Astrocyte of the cerebellum (primary cell): ENCODE measurements at regions not wholly inside any gene's neighbourhood (a gene's known extent, or its start where the extent isn't known, plus 50 kb on each side); places are given as distances from the start of the nearest gene placed in this dataset.

ENCODE experiments used
- DNase-seq: peaks from one replicate; pipeline ENCODE4 v3.0.0-alpha.2; 2011; ENCODE audit warnings: low read depth
- H3K4me3 ChIP-seq: 2 replicates; pipeline ENCODE4 v1.5.1; 2011; ENCODE audit warnings: mild to moderate bottlenecking, low read depth, low read length, moderate library complexity
- CTCF ChIP-seq: IDR thresholded peaks from 2 replicates; pipeline ENCODE4 v1.5.1; 2012; ENCODE audit warnings: low read length, low read depth, moderate library complexity, mild to moderate bottlenecking; ENCODE audit errors: missing control alignments
- in situ Hi-C: cut with HindIII; loops from 2 replicates; pipeline ENCODE4 v1.10.0; 2017; ENCODE audit warnings: low sequenced_read_pairs

DNA sequence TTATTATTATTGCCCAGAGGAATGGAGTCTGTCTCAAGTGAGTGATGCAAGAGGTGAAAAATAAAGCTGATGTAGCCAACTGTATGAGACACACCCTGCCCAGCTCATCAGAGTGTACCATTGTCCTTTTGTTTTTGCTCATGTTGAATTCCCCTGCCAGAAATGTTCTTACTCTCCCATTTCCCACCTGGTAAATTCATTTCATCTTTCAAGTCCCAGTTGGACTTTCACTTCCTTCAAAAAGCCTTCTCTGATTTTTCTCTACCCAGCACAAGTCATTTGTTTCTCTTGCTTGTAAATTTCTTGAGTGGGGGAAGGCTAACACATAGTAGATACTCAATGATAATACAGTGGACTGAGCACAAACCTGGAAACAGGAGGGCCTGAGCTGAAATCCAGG, 394.5 kb upstream of the ZNF462 start:
- no peak for DNase-seq
- no peak for TF ChIP-seq CTCF
- no peak overlapping the region for H3K4me3 ChIP-seq
- in situ Hi-C loops, result no loop called here

DNA sequence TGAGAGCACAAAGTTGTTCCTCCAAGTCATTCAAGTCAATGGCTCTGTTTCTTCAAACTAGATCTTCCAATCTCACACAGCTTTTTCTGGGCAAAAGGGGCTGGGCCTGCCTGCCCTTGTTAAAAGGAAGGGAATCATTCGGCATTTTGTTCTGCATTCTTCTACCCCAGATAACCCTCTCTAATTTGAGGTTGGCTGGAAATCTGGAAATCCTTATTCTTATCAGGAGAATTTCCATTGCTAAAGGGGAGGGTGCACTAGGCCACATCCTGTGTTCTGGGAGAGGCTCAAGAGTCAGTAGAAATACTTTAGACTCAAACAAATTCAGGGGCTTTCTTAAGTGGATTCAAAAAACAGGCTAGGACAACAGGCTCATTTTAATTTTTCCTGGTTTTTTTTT, 384.7 kb upstream of the ZNF462 start:
- in situ Hi-C loops, result no loop called here
- DNase-seq, result no peak
- no peak for TF ChIP-seq CTCF
- no peak overlapping the region for H3K4me3 ChIP-seq

DNA sequence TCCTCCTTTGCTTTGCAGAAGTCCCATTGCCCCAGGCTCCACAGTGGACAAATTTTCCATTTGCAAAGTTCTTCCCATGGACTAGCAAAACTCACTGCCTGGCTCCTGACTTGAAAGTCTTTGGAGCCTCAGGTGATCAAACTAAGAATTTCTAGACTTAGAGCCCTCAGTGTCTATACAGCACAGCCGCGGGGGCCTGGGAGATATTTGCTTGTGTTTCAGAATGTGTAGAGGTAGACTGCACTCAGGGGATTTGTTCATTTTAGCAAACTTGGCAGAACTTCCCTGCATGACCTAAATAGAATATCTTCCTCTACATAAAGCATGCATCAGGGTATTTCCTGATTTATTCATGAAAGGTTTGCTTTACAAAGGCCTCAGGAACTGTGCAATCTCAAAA, 384.2 kb upstream of the ZNF462 start:
- DNase-seq, result no peak
- in situ Hi-C loops, result no loop called here
- TF ChIP-seq CTCF, result no peak

GRCh38 chr9:106479679-106480078, 383.3 kb upstream of the ZNF462 start:
- TF ChIP-seq CTCF, result no peak
- in situ Hi-C loops, result no loop called here
- DNase-seq, result no peak
- no peak overlapping the region for H3K4me3 ChIP-seq

More for the DNA sequence above, 384.2 kb upstream of the ZNF462 start:
- no peak overlapping the region for H3K4me3 ChIP-seq

GRCh38 chr9:106481013-106481609, 381.9 kb upstream of the ZNF462 start:
- in situ Hi-C loops, result no loop called here
- DNase-seq, result no peak
- no peak overlapping the region for H3K4me3 ChIP-seq
- no peak for TF ChIP-seq CTCF

GRCh38 chr9:106482733-106483132, 380.2 kb upstream of the ZNF462 start:
- DNase-seq, result no peak
- H3K4me3 ChIP-seq, result no peak overlapping the region
- in situ Hi-C loops, result no loop called here
- no peak for TF ChIP-seq CTCF
